Kidney (tissue), 13 donors: ENCODE measurements at regions not wholly inside any gene's neighbourhood (a gene's known extent, or its start where the extent isn't known, plus 50 kb on each side); places are given as distances from the start of the nearest gene placed in this dataset.
"Not testable (repeated sequence)": the region's sequence is repeated elsewhere in the genome, so short reads cannot be mapped to it uniquely, and the experiment has no call there.

Experiments
- DNase-seq, 5 donors: peaks; one replicate each; pipeline ENCODE4 v3.0.0-alpha.2; 2013 to 2020
- FAIRE-seq: peaks from 2 replicates; lab custom pipeline; 2012; peaks lifted over from hg19 to GRCh38; lab: Jason Lieb, UNC
- H3K27ac ChIP-seq, 2 donors: one replicate each; pipeline ENCODE4 v1.7.0; 2013; ENCODE audit warnings: low read depth in 2 of 2, low read length in 2 of 2, inconsistent platforms in 1 of 2
- H3K27me3 ChIP-seq: one replicate; pipeline ENCODE4 v1.7.1; 2013; ENCODE audit warnings: low read length, inconsistent platforms; ENCODE audit not compliant: control insufficient read depth, insufficient read depth
- H3K36me3 ChIP-seq, 3 donors: one replicate each; pipeline versions ENCODE4 v1.7.0 to v1.7.1; 2013; ENCODE audit warnings: low read length in 3 of 3, control low read depth in 1 of 3, inconsistent platforms in 1 of 3; ENCODE audit not compliant: insufficient read depth in 3 of 3, control insufficient read depth in 2 of 3
- H3K4me1 ChIP-seq, 3 donors: one replicate each; pipeline versions ENCODE4 v1.7.0 to v1.7.1; 2013; ENCODE audit warnings: low read length in 3 of 3, inconsistent platforms in 1 of 3, low read depth in 1 of 3; ENCODE audit not compliant: control insufficient read depth in 2 of 3, insufficient read depth in 2 of 3
- H3K4me3 ChIP-seq, 3 donors: one replicate each; pipeline versions ENCODE4 v1.7.0 to v1.8.1; 2013; ENCODE audit warnings: low read length in 3 of 3, control low read depth in 1 of 3, inconsistent platforms in 1 of 3
- H3K9ac ChIP-seq, 3 donors: one replicate each; pipeline versions ENCODE4 v1.7.0 to v1.7.1; 2013; ENCODE audit warnings: low read length in 3 of 3, control low read depth in 1 of 3, inconsistent platforms in 1 of 3
- H3K9me3 ChIP-seq, 3 donors: one replicate each; pipeline versions ENCODE4 v1.7.0 to v1.7.1; 2013; ENCODE audit warnings: low read length in 3 of 3, control low read depth in 1 of 3, inconsistent platforms in 1 of 3; ENCODE audit not compliant: control insufficient read depth in 2 of 3, insufficient read depth in 1 of 3
- CTCF ChIP-seq: IDR thresholded peaks from 3 replicates; pipeline ENCODE4 v1.5.1; 2012; ENCODE audit warnings: mild to moderate bottlenecking, moderate library complexity, borderline replicate concordance; ENCODE audit not compliant: insufficient read depth; ENCODE audit errors: extremely low read depth
- intact Hi-C: fragments of 100-400 bp; cut with DNase I; formaldehyde crosslinking; loops from one replicate; pipeline ENCODE4 v1.11.1; 2022
- donor health status: control.
- donor health status: control.
- donor health status: control.
- donor health status: control.
- donor health status: control.
- donor health status: DM: yes; HTN: yes; CAD: no.
- donor health status: Normal renal cell carcinoma (clear cell type).

DNA sequence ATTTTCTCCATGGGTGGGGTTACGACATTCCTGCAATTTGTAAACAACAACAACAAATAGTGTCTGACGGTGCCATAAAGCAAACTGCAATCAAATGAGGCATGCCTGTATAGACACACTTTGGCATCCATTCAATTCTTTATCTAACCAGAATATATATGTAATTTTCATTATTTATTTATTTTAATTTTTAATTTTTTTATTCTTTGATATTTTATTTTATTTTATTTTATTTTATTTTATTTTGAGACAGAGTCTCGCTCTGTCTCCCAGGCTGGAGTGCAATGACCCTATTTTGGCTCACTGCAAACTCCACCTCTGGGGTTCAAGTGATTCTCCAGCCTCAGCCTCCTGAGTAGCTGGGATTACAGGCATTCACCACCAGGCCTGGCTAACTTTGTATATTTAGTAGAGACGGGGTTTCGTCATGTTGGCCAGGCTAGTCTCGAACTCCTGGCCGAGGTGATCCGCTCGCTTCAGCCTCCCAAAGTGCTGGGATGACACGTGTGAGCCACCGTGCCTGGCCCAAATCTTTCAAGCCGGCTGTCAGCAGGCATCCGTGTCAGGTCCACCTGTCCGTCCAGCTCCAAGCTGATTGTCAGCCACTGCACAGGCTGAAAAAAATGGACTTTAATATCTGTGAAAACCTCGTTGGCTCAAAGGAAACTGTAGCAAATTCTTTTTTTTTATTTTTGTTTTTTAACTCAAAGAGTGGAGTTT is 200.8 kb downstream of the ASMT start:
- Histone ChIP-seq H3K36me3 (no peaks in the 10 kb centered on the region), H3K4me3 (no peak overlapping the region), H3K27me3 (no peaks in the 10 kb centered on the region), H3K4me1 (no peaks in the 10 kb centered on the region), H3K9ac (no peak overlapping the region), H3K9me3 (no peaks in the 10 kb centered on the region), H3K27ac (no peak overlapping the region)
- TF ChIP-seq CTCF, result no peak
- FAIRE-seq (no peak), DNase-seq (no peak)
- intact Hi-C loops, result no loop called here

DNA sequence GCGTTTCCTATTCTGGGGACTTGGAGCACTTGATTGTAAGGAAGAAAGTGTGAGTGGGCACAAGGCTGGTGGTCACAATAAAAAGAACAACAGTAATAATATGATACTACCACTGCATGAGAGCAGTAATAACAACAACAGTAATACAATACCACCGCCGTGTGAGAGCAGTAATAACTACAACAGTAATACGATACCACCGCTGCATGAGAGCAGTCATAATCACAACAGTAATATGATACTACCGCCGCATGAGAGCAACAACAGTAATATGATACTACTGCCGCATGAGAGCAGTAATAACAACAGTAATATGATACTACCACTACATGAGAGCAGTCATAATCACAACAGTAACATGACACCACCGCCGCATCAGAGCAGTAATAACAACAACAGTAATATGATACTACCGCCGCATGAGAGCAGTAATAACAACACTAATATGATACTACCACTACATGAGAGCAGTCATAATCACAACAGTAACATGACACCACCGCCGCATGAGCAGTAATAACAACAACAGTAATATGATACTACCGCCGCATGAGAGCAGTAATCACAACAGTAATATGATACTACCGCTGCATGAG is 201.6 kb downstream of the ASMT start:
- FAIRE-seq, H3K4me1 ChIP-seq, DNase-seq, H3K9me3 ChIP-seq, H3K4me3 ChIP-seq, H3K27ac ChIP-seq, intact Hi-C loops, H3K36me3 ChIP-seq, H3K9ac ChIP-seq, H3K27me3 ChIP-seq: not testable (repeated sequence)

- no peak for FAIRE-seq
- DNase-seq, result no peak
- H3K4me1 ChIP-seq, result no peaks in the 10 kb centered on the region
- H3K4me3 ChIP-seq, result no peak overlapping the region
- H3K27me3 ChIP-seq, result no peaks in the 10 kb centered on the region
- no peak for TF ChIP-seq CTCF
- H3K9ac ChIP-seq, result no peak overlapping the region
- no peak overlapping the region for H3K27ac ChIP-seq
- no peaks in the 10 kb centered on the region for H3K9me3 ChIP-seq
- intact Hi-C loops, result no loop called here
- H3K36me3 ChIP-seq, result no peaks in the 10 kb centered on the region
These were observed 207.0 kb downstream of the ASMT start for GRCh38 chrX:1821846-1822245.

- H3K9ac ChIP-seq, result no peak overlapping the region
- no peak for DNase-seq
- H3K27ac ChIP-seq, result no peak overlapping the region
- FAIRE-seq, result no peak
- no peaks in the 10 kb centered on the region for H3K36me3 ChIP-seq
- TF ChIP-seq CTCF, result no peak
- no peak overlapping the region for H3K4me3 ChIP-seq
- intact Hi-C loops, result no loop called here
- H3K27me3 ChIP-seq, result no peaks in the 10 kb centered on the region
- H3K4me1 ChIP-seq, result no peaks in the 10 kb centered on the region
- no peaks in the 10 kb centered on the region for H3K9me3 ChIP-seq
These were observed 210.0 kb downstream of the ASMT start for GRCh38 chrX:1824855-1825254.
